Fibroblast of lung (primary cell): ENCODE measurements at regions not wholly inside any gene's neighbourhood (a gene's known extent, or its start where the extent isn't known, plus 50 kb on each side); places are given as distances from the start of the nearest gene placed in this dataset.

Experiments used
- DNase-seq, 2 donors: peaks; one replicate each; pipeline versions ENCODE4 v3.0.0 to v3.0.0-alpha.2; 2010; ENCODE audit warnings: low read depth in 2 of 2
- H2AFZ ChIP-seq: 2 replicates; pipeline ENCODE4 v1.5.1; 2012; ENCODE audit warnings: low read length, control low read depth, inconsistent platforms
- H3K27ac ChIP-seq: 2 replicates; pipeline ENCODE4 v1.5.1; 2011; ENCODE audit warnings: low read length, control low read depth; ENCODE audit not compliant: insufficient read depth
- H3K27me3 ChIP-seq: 2 replicates; pipeline ENCODE4 v1.5.1; 2011; ENCODE audit warnings: mild to moderate bottlenecking, low read length; ENCODE audit not compliant: control insufficient read depth, insufficient read depth
- H3K36me3 ChIP-seq: 2 replicates; pipeline ENCODE4 v1.5.1; 2011; ENCODE audit warnings: low read length; ENCODE audit not compliant: control insufficient read depth, insufficient read depth
- H3K4me1 ChIP-seq: 2 replicates; pipeline ENCODE4 v1.5.1; 2011; ENCODE audit warnings: low read length; ENCODE audit not compliant: control insufficient read depth, insufficient read depth; ENCODE audit errors: extremely low read depth
- H3K4me2 ChIP-seq: 2 replicates; pipeline ENCODE4 v1.5.1; 2011; ENCODE audit warnings: low read length, control low read depth; ENCODE audit not compliant: insufficient read depth; ENCODE audit errors: extremely low read depth
- H3K4me3 ChIP-seq, 4 experiments: fragments of 200-600 bp in 1 of 4; sonication (generic) in 1 of 4; replicated peaks in 1 of 4; 2 replicates each; pipeline ENCODE4 v1.5.1; 2011 to 2016; ENCODE audit warnings: low read length in 4 of 4, low read depth in 3 of 4, mild to moderate bottlenecking in 3 of 4, control low read depth in 2 of 4, inconsistent platforms in 1 of 4, mixed read lengths in 1 of 4; ENCODE audit not compliant: insufficient read depth in 1 of 4; ENCODE audit errors: control extremely low read depth in 1 of 4
- H3K79me2 ChIP-seq: 2 replicates; pipeline ENCODE4 v1.5.1; 2012; ENCODE audit warnings: mild to moderate bottlenecking, low read length, inconsistent platforms; ENCODE audit not compliant: control insufficient read depth, insufficient read depth
- H3K9ac ChIP-seq: 2 replicates; pipeline ENCODE4 v1.5.1; 2011; ENCODE audit warnings: mild to moderate bottlenecking, low read length, control low read depth; ENCODE audit not compliant: insufficient read depth
- H3K9me3 ChIP-seq: 2 replicates; pipeline ENCODE4 v1.5.1; 2012; ENCODE audit warnings: low read depth, low read length; ENCODE audit not compliant: control insufficient read depth, insufficient read depth
- H4K20me1 ChIP-seq: 2 replicates; pipeline ENCODE4 v1.5.1; 2011; ENCODE audit warnings: low read length; ENCODE audit not compliant: control insufficient read depth, insufficient read depth; ENCODE audit errors: extremely low read depth
- CTCF ChIP-seq, 2 donors: IDR thresholded peaks in 1 of 2; conservative IDR thresholded peaks in 1 of 2; 1 replicate in 1 of 2; 2 replicates in 1 of 2; pipeline ENCODE4 v1.5.1; 2011 to 2012; ENCODE audit warnings: low read length in 2 of 2, control low read depth in 1 of 2, inconsistent platforms in 1 of 2, low read depth in 1 of 2, mild to moderate bottlenecking in 1 of 2
- EZH2 ChIP-seq: IDR thresholded peaks from 2 replicates; pipeline ENCODE4 v1.5.1; 2012; ENCODE audit warnings: low read length, control low read depth, mild to moderate bottlenecking; ENCODE audit errors: missing control alignments

- no peaks in the 10 kb centered on the region for H3K4me1 ChIP-seq
- H3K9ac ChIP-seq, result no peak overlapping the region
- no peak overlapping the region for H3K4me2 ChIP-seq
- H4K20me1 ChIP-seq, result no peaks in the 10 kb centered on the region
- no peak overlapping the region for H2AFZ ChIP-seq
- no peaks in the 10 kb centered on the region for H3K36me3 ChIP-seq
- peaks cover 9% of the 10 kb centered on the region for H3K27me3 ChIP-seq
- H3K4me3 ChIP-seq, result no peak overlapping the region
- no peak overlapping the region for H3K27ac ChIP-seq
- no peaks in the 10 kb centered on the region for H3K9me3 ChIP-seq
- TF ChIP-seq CTCF (conservative IDR thresholded peaks at IDR 0.05 in 1 of 2, IDR thresholded peaks at IDR 0.05 in 1 of 2; ENCODE audit: low read depth in 1 of 2, low read length in 2 of 2) (no peak), EZH2 (no peak)
- DNase-seq, result peak; percentile 32 to 44
- no peaks in the 10 kb centered on the region for H3K79me2 ChIP-seq
Measured at GRCh38 chr9:131799177-131799823, 59.4 kb upstream of the RAPGEF1 start.

GRCh38 chr9:131798246-131798645 is 58.4 kb upstream of the RAPGEF1 start:
- Histone ChIP-seq H3K79me2 (no peaks in the 10 kb centered on the region), H3K9me3 (no peaks in the 10 kb centered on the region), H3K27me3 (peaks cover 5% of the 10 kb centered on the region), H3K36me3 (no peaks in the 10 kb centered on the region), H3K4me1 (no peaks in the 10 kb centered on the region), H2AFZ (no peak overlapping the region), H3K9ac (no peak overlapping the region), H3K27ac (no peak overlapping the region), H4K20me1 (no peaks in the 10 kb centered on the region), H3K4me3 (no peak overlapping the region), H3K4me2 (no peak overlapping the region)
- TF ChIP-seq EZH2 (no peak), CTCF (conservative IDR thresholded peaks at IDR 0.05 in 1 of 2, IDR thresholded peaks at IDR 0.05 in 1 of 2; ENCODE audit: low read depth in 1 of 2, low read length in 2 of 2) (no peak)
- no peak for DNase-seq

- Histone ChIP-seq H4K20me1 (no peaks in the 10 kb centered on the region), H3K27me3 (peaks cover 5% of the 10 kb centered on the region), H3K4me3 (no peak overlapping the region), H3K4me1 (no peaks in the 10 kb centered on the region), H3K9me3 (no peaks in the 10 kb centered on the region), H2AFZ (no peak overlapping the region), H3K36me3 (no peaks in the 10 kb centered on the region), H3K27ac (no peak overlapping the region), H3K4me2 (no peak overlapping the region), H3K9ac (no peak overlapping the region), H3K79me2 (no peaks in the 10 kb centered on the region)
- DNase-seq, result no peak
- TF ChIP-seq EZH2, result no peak
- no peak for TF ChIP-seq CTCF (conservative IDR thresholded peaks at IDR 0.05 in 1 of 2, IDR thresholded peaks at IDR 0.05 in 1 of 2; ENCODE audit: low read depth in 1 of 2, low read length in 2 of 2)
Measured at GRCh38 chr9:131794393-131794792, 54.5 kb upstream of the RAPGEF1 start.
